GM12865 (cell line): ENCODE measurements at regions not wholly inside any gene's neighbourhood (a gene's known extent, or its start where the extent isn't known, plus 50 kb on each side); places are given as distances from the start of the nearest gene placed in this dataset.
"Not testable (repeated sequence)": the region's sequence is repeated elsewhere in the genome, so short reads cannot be mapped to it uniquely, and the experiment has no call there.

Experiments
- DNase-seq: peaks from one replicate; pipeline ENCODE4 v3.0.0; 2010; ENCODE audit warnings: low read depth
- H3K4me3 ChIP-seq: 2 replicates; pipeline ENCODE4 v1.5.1; 2011; ENCODE audit warnings: mild to moderate bottlenecking, low read depth, low read length, control low read depth
- TF ChIP-seq, protein P1 (sequence below): IDR thresholded peaks from 2 replicates; pipeline ENCODE4 v1.5.1; 2011; ENCODE audit warnings: low read length, control low read depth, low read depth, inconsistent platforms; ENCODE audit not compliant: insufficient read depth; ENCODE audit errors: missing control alignments

DNA sequence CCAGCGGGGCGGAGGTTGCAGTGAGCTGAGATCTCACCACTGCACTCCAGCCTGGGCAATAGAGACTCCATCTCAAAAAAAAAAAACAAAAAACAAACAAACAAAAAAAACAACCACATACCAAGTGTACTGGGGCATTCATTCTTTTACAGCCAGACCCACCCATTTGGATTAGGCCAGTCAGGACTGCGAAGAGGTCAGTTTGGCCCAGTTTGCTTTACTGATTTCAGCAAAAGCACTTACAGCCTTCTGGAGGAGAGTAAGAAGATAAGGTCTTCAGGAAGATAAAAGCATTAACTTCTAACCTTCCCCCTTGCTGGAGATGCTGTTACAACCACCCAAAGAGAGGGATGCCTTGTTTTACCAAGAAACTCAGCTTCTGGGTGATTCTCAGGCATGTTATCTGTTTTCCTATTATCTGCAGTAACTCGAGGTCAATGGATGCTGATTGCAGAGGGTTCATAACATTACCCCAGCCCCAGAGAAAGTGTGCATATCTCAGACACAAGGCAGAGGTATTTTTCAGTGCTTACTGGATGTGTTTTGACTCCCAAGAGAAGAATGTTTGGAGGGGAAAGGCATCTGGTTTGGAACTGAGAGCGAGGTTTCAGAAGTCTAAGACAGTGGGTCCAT lies 118.9 kb downstream of the RIN2 start:
- TF ChIP-seq, protein P1, sequence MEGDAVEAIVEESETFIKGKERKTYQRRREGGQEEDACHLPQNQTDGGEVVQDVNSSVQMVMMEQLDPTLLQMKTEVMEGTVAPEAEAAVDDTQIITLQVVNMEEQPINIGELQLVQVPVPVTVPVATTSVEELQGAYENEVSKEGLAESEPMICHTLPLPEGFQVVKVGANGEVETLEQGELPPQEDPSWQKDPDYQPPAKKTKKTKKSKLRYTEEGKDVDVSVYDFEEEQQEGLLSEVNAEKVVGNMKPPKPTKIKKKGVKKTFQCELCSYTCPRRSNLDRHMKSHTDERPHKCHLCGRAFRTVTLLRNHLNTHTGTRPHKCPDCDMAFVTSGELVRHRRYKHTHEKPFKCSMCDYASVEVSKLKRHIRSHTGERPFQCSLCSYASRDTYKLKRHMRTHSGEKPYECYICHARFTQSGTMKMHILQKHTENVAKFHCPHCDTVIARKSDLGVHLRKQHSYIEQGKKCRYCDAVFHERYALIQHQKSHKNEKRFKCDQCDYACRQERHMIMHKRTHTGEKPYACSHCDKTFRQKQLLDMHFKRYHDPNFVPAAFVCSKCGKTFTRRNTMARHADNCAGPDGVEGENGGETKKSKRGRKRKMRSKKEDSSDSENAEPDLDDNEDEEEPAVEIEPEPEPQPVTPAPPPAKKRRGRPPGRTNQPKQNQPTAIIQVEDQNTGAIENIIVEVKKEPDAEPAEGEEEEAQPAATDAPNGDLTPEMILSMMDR, result no peak
- no peak overlapping the region for H3K4me3 ChIP-seq
- DNase-seq, result no peak

GRCh38 chr20:19879874-19880255 lies 121.8 kb downstream of the RIN2 start:
- not testable (repeated sequence) for DNase-seq, H3K4me3 ChIP-seq

- TF ChIP-seq, protein P1, result no peak
- no peak for DNase-seq
Observed at GRCh38 chr20:19880256-19881079, 122.4 kb downstream of the RIN2 start.

GRCh38 chr20:19881080-19881840 lies 123.2 kb downstream of the RIN2 start:
- TF ChIP-seq, protein P1, result no peak
- H3K4me3 ChIP-seq, result no peak overlapping the region
- DNase-seq, result no peak

More at GRCh38 chr20:19880256-19881079, 122.4 kb downstream of the RIN2 start:
- no peak overlapping the region for H3K4me3 ChIP-seq

GRCh38 chr20:19881990-19882389 lies 123.9 kb downstream of the RIN2 start:
- DNase-seq, result no peak
- no peak overlapping the region for H3K4me3 ChIP-seq
- TF ChIP-seq, protein P1, result no peak

DNA sequence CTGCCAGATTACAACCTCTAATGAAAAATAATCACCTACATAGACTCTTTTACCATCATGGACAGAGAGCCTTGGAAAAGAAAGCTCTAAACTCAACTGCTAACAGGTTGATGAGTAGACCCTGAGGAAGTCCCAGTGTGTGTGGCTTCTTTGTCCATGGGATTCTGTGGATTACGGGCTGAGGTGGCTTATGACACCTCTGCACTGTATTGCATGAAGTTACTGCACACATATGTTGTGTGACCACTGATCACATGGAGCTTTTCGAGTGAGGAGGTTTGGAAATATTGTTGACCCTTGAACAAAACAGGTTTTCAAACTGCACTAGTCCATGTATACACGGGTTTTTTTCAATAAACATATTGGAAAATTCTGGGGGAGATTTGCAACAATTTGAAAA lies 124.4 kb downstream of the RIN2 start:
- no peak for DNase-seq
- H3K4me3 ChIP-seq, result no peak overlapping the region
- TF ChIP-seq, protein P1, result no peak

DNA sequence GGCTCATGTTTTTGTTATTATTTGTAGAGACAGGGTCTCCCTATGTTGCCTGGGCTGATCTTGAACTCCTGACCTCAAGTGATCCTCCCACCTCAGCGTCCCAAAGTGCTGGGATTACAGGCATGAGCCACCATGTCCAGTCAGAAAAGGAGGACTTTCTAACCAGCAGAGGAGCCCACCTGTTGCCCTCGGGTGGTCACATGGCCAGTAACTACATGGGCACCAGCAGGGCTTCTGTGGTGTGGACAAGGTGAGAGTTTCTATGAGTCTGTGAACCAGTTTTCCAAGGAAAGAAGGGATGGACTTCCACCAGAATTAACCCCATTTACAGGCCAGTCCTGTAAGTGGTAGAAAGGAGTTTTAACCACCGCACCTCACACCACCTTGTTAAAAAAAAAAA lies 125.4 kb downstream of the RIN2 start:
- TF ChIP-seq, protein P1, result no peak
- no peak for DNase-seq
- H3K4me3 ChIP-seq, result no peak overlapping the region
